CD4-positive, alpha-beta T cell treated with Interferon gamma for 1 hour (primary cell): ENCODE measurements at regions not wholly inside any gene's neighbourhood (a gene's known extent, or its start where the extent isn't known, plus 50 kb on each side); places are given as distances from the start of the nearest gene placed in this dataset.

Source experiments
- DNase-seq: peaks from one replicate; pipeline ENCODE4 v3.0.0-alpha.2; 2020

DNA sequence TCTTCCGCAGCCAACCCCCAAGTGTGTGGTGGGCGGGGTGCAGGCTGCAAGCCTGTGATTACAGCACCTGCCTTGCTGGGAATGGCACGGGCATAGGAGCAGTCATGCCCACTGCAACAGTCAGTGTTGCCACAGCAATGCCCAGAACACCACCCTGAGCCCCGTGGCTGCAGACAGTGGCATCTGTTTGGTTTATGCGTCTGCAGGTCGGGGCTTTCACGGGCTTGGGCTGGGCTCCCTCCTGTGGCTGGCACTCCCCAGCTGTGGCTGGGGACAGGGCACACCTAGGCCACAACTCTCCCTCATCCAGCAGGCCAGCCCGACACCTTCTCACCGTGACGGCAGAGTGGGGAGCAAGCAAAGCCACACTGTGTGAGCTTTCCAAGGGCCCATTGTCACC is 115.3 kb upstream of the C1QTNF9B start:
- DNase-seq, result no peak

DNA sequence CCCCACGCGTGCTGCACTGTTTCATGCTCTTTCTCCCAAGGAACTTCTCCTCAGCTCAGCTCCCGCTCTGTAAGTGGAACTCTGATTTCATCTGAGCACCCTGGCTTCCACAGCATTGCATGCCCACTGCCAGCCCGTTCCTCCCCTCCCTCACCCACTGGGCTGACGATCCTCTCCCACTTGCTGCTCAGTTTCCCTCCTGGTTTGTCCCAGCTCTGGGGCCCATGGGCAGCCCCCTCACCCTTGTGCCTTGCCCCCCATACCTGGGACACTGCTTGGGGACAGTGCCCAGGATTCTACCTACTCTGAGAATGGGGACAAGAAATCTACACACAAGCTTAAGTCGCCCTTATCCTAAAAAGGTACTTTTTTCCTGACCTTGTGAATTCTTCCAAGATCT is 115.9 kb upstream of the C1QTNF9B start:
- DNase-seq, result no peak

DNA sequence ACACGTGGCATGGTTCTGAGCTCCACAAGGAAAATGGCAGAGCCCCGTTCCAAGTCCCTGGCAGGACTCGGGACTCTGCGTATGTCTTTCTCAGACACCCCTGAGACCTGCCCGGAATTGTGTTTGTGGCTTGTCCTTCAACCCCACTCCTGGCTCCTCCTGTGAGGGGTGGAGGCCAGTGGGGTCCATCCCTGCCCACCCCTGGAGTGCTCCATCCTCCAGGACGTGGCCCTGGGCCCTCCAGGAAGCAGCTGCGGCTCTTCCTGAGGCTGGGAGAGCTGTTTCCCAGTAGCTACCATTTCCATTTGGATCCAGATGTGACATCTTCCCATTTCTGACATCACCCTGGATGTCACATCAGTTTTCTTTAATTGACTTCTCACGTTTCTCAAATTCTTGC is 118.7 kb upstream of the C1QTNF9B start:
- no peak for DNase-seq

- no peak for DNase-seq
Observed at GRCh38 chr13:24022568-24022967, 125.3 kb upstream of the C1QTNF9B start.

GRCh38 chr13:24023073-24023472 is 125.8 kb upstream of the C1QTNF9B start:
- DNase-seq, result no peak

GRCh38 chr13:24027494-24027893 is 130.2 kb upstream of the C1QTNF9B start:
- DNase-seq, result no peak

DNA sequence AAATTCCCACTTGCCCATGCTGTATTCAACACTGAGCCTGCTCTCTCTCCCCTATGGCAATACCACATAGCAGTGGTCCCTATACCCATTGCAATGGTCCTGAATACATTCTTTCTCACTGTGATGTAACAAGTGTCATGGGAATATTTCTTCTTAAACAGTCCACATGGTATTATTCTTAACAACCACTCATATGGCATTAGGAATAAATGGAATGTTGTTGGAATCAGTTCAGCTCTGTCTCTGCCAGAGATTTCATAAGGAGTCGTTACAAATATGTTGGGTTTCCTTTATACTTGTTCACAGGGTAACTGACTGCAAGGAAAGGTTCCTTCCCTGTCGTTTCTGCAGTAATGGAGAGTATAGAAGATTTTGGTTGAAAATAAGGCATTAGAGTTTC is 128.3 kb upstream of the SPATA13 start:
- no peak for DNase-seq

- DNase-seq, result no peak
Observed at GRCh38 chr13:24032674-24033073, 127.8 kb upstream of the SPATA13 start.

DNA sequence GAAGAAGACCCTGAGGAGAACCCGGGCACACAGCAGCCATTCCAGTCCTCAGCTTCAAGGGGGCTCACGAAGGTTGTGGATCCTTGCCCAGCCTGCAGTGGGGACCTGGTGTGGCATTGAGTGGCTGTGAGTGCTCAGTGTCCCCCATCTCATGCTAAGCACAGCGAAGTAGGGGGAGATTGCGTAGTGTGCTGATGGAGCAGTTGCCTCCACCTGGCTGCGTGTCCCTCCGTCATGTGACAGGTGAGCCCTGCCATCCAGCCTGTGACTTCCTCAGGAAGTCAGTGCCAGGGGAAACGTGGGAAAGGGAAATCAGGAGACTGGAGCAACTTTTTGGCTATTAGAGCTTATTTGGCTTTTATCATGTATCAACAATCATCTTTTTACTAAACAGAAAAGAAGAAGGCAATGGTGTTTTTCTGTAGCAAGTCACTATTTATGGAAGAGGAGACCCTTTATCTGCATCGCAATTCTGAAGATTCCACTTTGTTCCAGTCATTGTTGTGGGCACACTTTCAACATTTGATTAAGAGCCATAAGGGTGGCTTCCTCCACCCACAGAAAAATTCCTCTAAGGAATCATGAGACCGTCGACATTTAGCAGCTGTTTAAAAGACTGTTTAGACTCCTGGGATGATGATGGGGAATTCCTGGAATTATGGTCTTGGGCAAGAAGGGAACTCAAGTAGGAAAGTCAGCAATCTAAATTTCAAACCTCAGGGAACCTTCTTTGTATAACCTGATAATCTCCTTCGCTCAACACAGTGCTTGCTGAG is 126.8 kb upstream of the SPATA13 start:
- DNase-seq, result no peak

GRCh38 chr13:24035411-24035810 is 125.1 kb upstream of the SPATA13 start:
- no peak for DNase-seq

GRCh38 chr13:24036115-24036514 is 124.4 kb upstream of the SPATA13 start:
- DNase-seq, result no peak

GRCh38 chr13:24038405-24038804 is 122.1 kb upstream of the SPATA13 start:
- DNase-seq, result no peak

DNA sequence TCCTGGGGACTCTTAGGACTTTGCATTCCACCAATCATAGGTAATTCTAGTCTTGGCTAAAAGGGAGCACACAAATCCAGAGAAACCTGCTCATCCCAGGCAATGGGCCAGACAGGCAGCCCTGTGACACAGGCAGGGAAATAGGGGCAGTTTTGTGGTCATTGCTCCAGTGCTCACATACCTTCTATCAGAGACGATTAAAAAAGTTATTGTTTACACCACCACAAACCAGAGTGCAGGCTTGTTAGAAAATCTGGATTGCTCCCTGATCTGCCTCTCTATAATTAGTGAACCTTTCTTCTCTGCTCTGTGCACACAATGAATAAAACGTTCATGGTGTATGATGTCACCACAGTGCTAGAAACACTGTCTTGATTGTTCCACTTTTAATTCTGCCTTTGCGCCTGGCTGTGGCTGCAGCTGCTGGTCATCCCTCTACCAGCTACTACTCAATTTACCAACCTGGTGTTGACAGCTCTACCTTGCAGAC is 121.6 kb upstream of the SPATA13 start:
- DNase-seq, result no peak

DNA sequence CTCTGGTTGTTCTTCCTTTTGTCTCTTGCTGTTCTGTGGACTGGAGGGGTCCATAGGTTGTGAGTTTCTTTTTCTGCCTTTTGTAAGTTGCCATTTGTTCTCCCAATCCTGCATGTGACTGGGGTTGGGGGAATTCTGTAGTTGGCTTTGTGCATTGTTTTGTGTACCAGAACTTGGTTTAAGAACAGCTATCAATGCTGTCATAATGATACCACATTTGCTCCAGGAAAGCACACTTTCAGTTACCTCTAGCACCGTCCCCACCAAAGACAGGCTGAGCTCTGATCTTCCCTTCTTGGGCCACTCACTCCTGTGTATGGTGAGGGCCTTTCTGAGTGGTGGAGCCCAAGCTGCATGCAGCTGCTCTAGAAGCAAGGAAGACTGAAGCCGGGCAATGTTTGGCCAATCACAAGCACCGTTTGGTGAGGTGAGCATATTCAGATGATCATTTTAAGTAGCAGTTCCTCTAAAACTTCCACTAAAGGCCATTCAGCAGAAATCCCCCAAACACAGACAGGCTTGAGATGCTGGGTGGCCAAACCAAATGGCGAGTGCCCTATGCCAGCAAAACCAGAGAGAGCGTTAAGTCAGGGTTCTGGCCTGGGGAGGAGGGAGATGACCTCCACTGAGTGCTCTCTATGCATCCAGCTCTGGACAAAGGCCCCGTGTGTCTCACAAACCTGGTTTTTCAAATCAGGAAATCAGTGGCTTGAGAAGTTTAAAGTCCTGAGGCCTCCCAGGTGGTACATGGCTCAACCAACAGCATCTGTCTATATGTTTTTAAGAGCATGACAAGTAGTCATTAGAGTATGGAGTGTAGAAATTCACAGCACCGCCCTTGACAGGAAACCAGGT is 120.7 kb upstream of the SPATA13 start:
- no peak for DNase-seq

DNA sequence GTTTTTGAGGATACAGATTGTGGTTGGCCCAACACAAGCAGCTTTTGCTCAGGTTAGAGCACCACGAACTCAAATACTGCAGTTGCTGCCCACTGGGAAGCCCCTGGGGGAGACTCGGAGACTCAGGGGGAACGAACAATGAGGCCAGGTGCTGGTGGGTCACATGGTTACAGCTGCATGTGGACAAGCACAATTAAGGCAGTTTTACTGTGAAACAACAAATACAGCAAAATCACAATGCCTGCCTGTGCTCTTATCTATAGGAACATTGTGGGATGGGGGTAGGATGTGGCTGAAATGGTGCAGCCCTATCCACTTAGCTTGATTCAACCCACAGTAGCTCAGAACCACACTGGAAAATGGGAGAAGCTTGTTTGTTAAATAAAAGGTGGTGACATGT is 119.7 kb upstream of the SPATA13 start:
- DNase-seq, result no peak

DNA sequence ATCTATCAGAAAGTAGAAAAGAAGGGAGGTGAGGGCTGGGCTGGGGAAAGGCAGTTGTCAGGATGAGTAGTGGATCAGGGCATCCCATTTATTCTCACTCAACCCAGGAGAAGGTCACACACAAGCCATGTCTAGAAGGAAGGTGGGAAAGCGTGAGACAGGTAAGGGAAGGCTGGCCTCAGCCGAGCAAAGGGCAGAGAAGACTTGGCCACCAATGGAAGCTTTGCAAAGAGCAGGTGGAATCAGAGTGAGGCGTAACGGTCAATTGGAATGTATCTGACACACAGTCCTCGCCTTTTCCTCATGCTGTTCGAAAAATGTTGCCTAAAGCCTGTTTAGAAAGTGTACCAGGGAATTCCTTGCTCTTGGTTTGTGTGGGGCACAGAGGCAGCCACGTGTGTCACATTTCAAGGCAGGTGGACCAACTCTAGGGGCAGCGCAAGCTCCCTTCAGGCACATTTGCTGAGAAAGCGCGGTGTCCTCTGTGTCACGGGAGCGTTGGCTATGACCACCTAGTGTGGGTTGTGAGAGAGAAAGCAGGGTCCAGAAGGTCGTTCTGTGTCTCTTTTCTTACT is 118.8 kb upstream of the SPATA13 start:
- no peak for DNase-seq

DNA sequence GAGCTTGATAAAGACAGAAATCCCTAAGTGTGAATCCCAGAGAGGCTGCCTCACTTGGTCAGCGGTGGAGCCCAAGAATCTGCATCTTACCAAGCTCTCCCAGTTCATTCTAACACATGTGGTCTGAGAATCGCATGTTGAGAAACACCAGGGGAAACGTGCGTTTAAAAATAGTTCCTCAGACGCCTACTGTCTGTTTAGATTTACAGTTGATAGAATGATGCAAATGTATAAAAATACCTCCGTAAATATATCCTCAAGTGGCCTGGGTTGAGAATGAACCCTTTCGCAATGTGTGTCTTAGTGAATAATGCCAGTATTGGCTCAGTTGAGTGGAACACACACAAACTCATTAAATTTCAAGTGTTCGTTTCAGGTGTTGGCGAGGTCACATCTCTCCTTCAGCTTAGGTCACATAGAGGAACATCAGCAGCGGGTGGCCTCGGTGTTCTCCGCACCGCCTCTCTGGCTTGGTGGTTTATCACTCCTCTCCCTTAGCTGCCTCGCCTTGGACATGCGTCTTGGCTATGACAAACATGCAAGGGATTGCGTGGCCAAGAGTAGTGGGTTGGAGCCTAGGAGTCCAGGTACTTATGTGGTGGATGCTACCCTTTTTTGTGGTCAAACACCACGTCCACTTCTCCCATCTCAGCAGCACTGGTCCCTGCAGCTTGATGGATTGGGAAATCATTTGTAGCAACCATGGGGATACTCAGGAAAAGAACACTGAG is 117.6 kb upstream of the SPATA13 start:
- DNase-seq, result no peak

DNA sequence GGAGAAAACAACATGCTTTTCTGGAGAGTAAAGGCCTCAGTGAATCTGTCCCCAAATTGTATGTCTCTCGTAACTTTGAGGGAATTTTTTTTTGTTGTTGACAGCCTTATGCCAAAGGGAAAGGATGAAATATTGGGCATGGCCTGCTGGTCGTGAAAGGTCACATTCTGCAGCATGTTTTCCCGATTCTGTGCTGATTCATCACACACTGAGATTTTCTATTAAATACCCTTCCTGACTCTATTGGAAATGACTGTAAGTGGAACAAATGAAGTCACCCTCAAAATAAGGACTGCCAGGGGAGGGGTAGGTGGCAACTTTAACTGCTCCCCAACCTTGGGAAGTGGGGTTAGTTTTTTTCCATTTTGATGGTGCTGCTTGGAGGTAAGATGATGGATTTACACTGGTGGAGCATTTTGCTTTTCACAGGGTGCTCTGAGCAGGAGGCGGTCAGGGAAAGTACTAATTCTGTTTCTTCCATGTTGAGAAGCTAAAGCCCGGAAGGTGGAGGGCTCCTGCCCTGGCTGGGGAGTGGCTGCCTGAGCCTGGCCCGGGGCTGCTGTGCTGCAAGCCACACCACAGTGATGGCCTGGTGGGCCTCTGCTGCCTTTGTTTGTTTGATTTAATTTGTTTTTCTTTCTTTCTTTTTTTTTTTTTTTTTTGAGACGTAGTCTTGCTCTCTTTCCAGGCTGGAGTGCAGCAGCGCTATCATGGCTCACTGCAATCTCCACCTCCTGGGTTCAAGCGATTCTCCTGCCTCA is 116.8 kb upstream of the SPATA13 start:
- DNase-seq, result no peak

DNA sequence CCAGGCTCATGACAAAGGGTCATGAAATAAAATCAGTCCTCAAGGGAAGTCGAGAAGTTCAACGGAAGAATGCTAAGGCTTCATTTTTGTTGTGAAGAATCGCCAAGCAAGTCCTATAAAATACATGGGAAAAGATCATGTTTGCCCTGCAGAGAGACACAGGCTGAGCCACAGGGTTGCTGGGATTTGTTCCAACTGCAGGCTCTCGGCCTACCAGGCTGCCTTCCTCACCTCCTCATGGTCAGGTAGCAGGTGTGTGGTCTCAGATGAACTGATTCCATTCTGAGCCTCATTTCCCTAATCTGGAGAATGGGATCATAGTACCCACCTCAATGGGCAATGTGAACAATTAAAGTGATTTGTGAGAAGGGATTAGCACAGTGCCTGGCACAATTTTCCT is 114.9 kb upstream of the SPATA13 start:
- no peak for DNase-seq

DNA sequence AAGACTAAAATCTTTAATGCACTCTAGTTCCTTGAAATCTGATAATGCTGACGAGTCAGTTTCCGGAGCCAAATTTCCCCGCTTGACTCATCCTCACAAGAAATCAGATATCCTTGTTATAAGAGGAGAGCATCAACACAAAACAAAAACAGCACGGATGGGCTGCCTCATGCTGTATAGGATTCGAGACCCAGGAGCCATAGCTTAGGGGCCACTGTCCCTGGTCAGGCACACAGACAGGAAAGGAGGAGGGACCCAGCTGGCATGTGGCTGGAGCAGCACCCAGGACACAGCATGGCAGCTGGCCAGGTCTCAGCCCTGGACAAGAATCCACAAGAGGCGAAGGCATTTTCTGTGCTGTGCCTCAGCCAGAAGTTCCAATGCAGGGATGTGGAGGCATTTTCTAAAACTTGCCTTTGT is 110.2 kb upstream of the SPATA13 start:
- no peak for DNase-seq

DNA sequence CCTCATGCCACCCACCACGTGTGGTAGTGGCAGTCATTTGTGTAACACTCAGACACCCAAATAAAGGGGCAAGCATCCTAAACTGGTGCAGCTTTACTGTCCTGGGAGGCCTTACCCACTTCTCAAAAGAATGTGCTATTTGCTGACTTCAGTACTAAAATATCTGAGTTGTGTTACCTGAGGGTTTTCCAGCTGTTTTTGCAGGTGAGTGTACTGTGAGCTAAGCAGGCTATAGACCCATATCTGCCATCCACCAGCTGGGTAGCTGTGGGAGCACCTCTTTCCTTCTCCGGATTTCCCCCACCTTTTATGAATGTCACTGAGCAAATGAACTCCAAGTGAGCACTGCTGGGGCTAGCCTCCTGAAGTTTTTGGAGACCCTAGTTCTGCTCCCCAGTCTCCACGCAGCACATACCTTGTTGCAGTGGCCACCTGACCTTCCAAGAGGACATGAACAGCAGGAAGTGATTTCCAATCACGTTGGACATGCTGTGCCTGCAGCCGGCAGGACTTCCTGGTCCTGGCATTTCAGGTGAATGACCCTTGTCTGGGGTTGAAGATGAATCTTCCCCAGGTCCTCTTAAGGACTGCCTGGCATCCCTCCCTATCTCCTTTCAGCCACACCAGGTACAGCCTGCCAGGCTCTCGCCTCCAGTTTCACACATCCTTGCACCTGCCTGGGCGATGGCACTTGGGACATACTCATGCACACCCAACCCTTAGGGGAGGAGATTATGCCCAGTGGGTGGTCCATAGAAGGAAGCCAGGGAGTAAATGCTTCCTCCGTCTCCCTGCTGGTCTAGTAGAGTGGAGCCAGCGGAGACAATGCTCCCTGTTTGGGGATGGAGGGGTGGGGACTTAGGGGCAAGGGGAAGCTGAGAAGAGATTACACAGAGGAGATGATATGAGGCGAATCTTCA is 109.5 kb upstream of the SPATA13 start:
- no peak for DNase-seq
